ENCODE measurements at regions not wholly inside any gene's neighbourhood (a gene's known extent, or its start where the extent isn't known, plus 50 kb on each side); places are given as distances from the start of the nearest gene placed in this dataset.

DNA sequence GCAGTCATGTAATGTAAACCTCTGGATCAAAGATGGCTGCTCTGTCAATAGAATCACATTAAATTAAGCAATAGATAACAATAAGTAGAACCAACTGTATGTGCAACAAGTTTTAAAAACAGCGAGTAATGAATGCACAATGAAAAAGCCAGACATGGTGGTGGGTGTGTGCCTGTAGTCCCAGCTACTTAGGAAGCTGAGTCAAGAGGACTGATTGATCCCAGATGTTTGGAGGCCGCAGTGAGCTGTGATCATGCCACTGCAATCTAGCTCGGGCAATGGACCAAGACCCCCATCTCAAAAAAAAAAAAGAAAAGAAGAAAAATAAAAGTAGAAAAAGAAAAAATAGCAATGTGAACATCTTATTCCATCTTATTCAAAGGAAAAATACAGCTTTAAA, 558.7 kb upstream of the MMS22L start:
- Histone ChIP-seq H3K79me2 (ENCODE audit: control insufficient read depth, insufficient read depth, low read length) (no peaks in the 10 kb centered on the region), H3K36me3 (ENCODE audit: control insufficient read depth in 2 of 2, insufficient read depth in 2 of 2, low read length in 1 of 2) (no peaks in the 10 kb centered on the region), H3K27ac (ENCODE audit: control insufficient read depth, insufficient read depth) (no peak overlapping the region), H3K4me1 (ENCODE audit: control insufficient read depth, insufficient read depth, low read length) (no peaks in the 10 kb centered on the region), H3K9me3 (replicated peaks; ENCODE audit: control insufficient read depth, insufficient read depth, low read length) (no peaks in the 10 kb centered on the region), H3K9ac (ENCODE audit: control insufficient read depth, insufficient read depth, low read length) (no peak overlapping the region), H3K4me2 (ENCODE audit: control insufficient read depth, insufficient read depth) (no peak overlapping the region), H3K4me3 (no peak overlapping the region), H2AFZ (ENCODE audit: control insufficient read depth, low read depth, low read length) (no peak overlapping the region), H4K20me1 (ENCODE audit: control insufficient read depth, insufficient read depth) (no peaks in the 10 kb centered on the region), H3K27me3 (replicated peaks in 1 of 2; ENCODE audit: control insufficient read depth in 2 of 2, insufficient read depth in 2 of 2, low read length in 1 of 2) (no peaks in the 10 kb centered on the region)
- 10% methylated on average over 3 of the region's 3 CpGs for WGBS (ENCODE audit: insufficient coverage, insufficient replicate concordance, low lambda C conversion rate, missing lambda C conversion rate)
- SMC1A ChIA-PET (ENCODE audit: uncharacterized antibody, unreplicated experiment) = no interaction called here
- CTCF ChIA-PET = no interaction called here
- POLR2A ChIA-PET = no interaction called here
- FAIRE-seq (no peak), ATAC-seq (no peak), DNase-seq (ENCODE audit: low read depth, low spot score) (no peak)
- intact Hi-C loops (cut with micrococcal nuclease; ENCODE audit: unreplicated experiment) = no loop called here
- in situ Hi-C loops (cut with MboI) = no loop called here
- no TSS peak for BruUV-seq (replicated peaks)
- RAD21 ChIA-PET (ENCODE audit: unreplicated experiment) = no interaction called here
- TF ChIP-seq PAX8 (IDR thresholded peaks at IDR 0.05) (no peak), STAT3 (IDR thresholded peaks at IDR 0.05; ENCODE audit: low read depth, low read length) (no peak), MXI1 (IDR thresholded peaks at IDR 0.05; ENCODE audit: low read depth, low read length) (no peak), E2F4 (IDR thresholded peaks at IDR 0.05; ENCODE audit: low read depth, low read length) (no peak), GATAD2B (conservative IDR thresholded peaks at IDR 0.05; ENCODE audit: low read depth) (no peak), CHD4 (IDR thresholded peaks at IDR 0.05) (no peak), GABPA (IDR thresholded peaks at IDR 0.05; ENCODE audit: low read depth) (no peak), ZNF622 (IDR thresholded peaks at IDR 0.05) (no peak), TCF7 (IDR thresholded peaks at IDR 0.05; ENCODE audit: borderline replicate concordance) (no peak), JUND (IDR thresholded peaks at IDR 0.05; ENCODE audit: low read depth, low read length) (no peak)
- TF ChIP-seq, protein P1, sequence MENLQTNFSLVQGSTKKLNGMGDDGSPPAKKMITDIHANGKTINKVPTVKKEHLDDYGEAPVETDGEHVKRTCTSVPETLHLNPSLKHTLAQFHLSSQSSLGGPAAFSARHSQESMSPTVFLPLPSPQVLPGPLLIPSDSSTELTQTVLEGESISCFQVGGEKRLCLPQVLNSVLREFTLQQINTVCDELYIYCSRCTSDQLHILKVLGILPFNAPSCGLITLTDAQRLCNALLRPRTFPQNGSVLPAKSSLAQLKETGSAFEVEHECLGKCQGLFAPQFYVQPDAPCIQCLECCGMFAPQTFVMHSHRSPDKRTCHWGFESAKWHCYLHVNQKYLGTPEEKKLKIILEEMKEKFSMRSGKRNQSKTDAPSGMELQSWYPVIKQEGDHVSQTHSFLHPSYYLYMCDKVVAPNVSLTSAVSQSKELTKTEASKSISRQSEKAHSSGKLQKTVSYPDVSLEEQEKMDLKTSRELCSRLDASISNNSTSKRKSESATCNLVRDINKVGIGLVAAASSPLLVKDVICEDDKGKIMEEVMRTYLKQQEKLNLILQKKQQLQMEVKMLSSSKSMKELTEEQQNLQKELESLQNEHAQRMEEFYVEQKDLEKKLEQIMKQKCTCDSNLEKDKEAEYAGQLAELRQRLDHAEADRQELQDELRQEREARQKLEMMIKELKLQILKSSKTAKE (IDR thresholded peaks at IDR 0.05; ENCODE audit: low read depth, poor library complexity, severe bottlenecking) = no peak

All from GM12878 (cell line).